HG02588 (cell line): ENCODE measurements at regions not wholly inside any gene's neighbourhood (a gene's known extent, or its start where the extent isn't known, plus 50 kb on each side); places are given as distances from the start of the nearest gene placed in this dataset.
A peak's percentile ranks its signal among the peaks of the same experiment; 100 is the strongest.

Experiments used
- ATAC-seq: cut with Tn5 transposase; IDR thresholded peaks from one replicate; pipeline ENCODE4 v1.9.1; 2021; ENCODE audit warnings: mild to moderate bottlenecking, moderate library complexity; ENCODE audit not compliant: unreplicated experiment

DNA sequence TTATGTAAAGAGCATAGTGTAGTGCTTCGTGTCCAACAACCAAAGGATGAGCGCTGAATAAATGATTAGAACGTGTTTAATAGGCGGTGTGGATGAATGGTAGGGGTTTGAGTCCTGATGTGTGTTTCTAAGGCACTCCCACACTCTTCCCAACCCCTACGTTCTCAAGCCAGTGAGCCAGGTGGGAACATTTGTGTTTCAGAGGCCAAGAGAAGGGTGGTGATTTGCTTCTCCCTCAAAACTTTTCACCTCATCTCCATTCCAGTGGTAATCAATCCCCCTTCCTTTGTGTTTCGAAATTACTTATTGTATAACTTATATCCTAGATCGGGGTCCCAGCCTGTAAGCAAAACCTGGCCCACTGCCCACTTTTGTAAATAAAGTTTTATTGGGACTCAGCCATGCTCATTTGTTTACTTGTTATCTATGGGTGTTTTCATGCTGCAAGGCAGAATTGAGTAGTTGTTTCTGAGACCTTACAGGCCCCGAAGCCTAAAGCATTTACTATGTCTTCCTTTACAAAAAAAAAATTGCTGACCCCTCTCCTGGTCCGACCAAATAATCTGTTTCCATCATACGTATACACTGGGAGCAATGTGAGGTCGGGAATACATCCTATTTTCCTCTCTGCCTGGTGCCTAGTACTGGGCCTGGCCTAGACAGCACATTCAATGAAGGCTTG is 150.8 kb upstream of the MYCN start:
- no peak for ATAC-seq

DNA sequence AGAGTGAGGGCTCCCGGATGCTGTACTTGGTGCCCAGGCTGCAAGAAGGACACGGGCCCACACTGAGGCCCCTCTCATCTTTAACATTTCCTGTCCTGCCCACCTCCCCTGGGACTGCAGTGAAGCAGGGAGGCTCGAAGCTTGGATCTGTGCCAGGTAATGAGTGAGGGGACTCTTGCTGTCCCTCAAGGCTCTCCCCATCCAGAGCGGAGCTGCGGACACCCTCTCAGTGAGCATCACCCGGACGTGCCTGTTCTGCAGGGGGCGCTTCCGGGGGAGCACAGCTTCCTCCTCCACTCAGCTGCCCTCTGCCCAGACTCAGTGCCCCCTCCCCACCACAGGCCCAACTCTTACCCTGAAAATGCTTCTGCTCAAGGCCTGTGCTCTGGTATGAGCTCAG is 150.0 kb upstream of the MYCN start:
- ATAC-seq, result no peak

DNA sequence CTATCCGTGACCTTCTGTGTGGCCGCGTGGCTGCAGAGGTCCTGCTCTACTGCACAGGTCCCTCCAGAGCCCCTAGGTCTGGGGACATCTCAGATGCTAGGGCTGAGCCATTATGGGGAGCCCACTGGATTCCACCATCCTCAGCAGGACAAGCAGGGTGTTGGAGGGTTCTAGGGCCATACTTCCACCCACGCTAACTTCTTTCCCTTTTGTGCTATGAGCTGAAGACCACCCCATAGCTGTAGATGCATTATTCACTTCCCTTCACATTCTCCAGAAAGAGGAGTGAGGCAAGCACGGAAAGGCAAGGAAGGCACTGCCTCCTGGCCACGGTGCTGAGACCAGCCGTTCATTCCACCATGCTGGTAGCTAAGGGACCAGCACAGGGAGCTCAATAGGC is 149.5 kb upstream of the MYCN start:
- no peak for ATAC-seq

DNA sequence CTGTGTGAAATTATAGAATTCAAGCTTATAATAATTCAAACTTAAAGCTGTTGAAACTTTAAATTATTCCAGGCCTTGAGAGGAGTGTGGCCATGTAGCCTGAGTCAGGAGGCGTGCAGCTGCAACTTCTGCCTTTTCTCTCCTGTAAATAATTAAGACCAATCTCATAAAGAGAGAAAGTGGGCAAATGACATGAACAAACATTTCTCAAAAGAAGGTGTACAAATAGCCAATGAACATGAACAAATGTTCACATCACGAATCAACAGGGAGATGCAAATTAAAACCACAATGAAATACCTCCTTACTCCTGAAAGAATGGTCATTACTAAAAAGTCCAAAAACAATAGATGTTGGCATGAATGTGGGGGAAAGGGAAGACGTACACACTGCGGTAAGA is 149.1 kb upstream of the MYCN start:
- no peak for ATAC-seq

DNA sequence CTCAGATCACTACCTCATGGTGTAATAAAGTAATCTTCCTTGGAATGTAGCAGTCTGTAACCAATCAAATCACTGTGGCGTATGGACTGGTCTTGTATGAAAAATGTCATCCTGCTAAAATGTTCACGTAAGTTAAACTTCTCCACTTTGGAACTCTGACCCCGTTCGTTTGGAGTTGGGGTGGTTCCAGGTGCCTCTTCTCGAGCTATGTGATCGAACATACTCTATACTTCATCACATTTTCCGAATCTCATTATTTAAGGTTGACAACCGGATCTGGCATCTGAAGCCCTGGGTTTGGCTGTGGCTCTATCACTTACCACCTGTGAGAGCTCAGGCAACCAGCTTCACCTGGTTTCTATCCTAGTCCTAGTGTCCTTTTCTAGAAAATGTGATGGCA is 148.0 kb upstream of the MYCN start:
- no peak for ATAC-seq

DNA sequence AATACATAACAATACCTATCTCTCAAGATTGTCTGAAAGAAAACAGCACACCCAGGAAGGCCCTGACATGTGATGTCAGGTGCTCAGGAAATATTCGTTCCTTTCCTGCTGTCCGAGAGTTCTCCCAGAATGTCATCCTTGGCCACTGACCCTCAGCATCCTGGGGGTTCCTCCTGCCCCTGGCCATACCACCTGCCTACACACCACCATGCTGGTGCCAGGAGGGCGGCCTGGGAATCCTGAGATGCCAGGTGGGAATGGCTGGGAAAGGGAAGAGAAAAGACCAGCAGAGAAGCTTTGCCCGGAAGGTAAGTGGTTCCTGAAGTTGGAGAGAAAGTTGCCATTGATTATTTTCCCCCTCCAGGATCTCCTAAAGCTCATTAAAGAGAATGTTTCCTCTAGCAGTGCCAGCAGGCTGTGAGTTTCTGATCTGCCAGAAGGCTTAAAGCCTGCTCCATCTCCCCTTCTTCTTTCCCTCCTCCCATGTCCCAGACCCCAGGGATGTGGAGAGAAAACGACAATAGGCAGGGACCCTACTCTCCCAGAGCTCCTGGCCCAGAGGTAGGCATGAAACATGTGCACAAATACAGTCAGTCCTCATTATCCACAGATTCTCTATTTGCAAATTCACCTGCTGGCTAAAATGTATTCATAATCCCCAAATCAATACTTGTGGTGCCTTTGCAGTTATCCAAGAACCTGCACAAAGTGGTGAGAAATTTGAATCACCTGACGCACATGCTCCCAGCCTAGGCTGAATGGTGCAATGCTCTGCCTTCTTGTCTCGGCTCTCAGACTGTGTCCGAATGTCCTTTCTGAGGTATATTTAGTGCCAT is 147.1 kb upstream of the MYCN start:
- no peak for ATAC-seq

DNA sequence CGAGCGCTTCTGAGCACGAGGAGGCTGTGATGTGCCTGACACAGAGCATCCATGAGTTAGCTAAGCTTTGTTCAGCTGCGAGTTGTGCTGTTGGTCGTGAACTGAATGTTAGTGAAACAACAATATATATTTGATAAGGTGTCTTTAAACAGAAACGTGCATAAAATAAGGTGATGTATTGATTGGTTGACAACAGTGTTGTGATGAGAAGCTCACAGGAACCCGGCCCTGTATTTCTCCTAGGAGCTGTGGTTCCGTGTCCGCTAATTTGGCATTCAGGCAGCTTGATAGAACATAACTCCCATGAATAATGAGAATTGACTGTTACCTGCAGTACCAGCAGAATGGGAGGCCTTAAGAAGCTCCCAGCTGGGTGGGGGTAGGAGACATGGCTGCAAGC is 146.4 kb upstream of the MYCN start:
- ATAC-seq, result no peak

DNA sequence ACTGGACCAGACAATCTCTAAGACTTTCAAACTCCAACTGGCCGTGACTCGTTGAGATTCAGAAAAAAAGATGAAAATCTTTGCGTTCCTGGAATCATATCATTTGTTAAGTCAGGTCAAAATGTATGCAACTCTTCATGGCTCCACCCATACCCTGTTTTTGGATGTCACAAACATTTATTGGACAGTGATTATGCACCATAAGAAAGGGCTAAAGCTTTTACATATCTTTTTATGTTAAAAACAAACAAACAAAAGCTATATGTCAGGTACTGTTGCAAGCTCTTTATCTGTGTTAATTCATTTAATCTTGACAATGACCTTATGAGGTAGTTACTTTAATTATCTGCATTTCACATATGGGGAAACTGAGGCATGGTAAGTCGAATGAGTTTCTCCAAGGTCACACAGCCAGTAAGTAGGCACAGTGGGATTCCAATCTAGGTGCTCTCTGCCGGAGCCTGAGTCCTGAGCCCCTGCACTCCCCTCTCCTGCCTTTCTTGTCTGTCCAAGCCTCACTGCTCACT is 145.7 kb upstream of the MYCN start:
- ATAC-seq, result no peak

DNA sequence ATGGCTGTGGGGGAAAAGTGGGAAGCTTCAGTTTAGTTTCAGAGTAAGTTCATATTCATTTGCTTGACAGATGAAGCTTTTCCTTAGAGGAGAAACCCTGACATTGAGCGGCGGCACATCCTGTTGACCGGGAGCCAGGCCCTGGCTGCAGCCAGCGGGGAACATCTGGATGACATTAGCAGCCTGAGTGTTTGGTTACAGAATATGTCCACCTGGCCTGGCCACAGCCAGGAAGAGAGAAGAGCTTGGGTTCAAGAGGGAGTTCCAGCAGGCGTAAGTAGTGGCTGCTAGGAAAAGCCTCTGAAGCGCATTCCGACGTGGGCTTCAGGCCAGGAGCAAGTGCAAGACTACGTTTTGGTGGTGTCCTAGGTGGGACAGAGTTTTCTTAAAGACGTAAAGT is 144.9 kb upstream of the MYCN start:
- no peak for ATAC-seq

DNA sequence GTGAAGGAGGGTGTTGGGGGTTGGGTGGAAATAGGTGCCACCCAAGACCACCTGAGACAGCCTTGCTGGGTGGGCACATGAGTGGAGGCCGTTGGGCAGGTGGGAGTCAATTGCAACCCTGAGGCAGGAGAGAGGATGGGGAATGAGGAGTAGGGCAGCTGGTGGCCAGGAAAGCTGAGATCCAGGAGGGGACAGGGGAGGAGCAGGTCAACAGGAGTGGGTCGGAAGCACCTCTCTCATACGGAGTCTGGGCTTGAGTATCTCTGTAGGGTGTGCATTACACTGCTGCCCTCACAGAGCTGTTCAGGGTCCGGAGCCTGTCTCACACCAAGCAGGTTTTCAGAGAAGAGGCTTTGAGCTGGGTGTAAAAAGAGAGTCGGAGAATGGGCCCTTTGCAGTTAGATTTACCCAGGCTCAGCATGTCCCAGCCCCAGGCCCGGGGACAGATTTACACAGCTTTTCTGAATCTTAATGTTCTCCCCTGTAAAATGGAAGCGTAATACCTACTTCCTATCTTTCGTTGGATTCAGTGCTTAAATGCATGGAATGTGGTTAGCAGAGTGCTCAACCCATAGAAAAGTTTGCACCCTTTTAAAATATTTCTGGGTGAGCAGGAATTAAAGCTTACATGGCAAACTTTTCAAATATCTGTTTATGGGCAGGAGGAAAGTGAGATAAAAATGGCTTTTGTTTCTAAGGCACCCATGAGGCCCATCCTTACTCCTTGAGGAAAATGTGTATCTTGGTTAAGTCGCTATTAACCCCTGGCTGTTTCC is 144.0 kb upstream of the MYCN start:
- no peak for ATAC-seq

DNA sequence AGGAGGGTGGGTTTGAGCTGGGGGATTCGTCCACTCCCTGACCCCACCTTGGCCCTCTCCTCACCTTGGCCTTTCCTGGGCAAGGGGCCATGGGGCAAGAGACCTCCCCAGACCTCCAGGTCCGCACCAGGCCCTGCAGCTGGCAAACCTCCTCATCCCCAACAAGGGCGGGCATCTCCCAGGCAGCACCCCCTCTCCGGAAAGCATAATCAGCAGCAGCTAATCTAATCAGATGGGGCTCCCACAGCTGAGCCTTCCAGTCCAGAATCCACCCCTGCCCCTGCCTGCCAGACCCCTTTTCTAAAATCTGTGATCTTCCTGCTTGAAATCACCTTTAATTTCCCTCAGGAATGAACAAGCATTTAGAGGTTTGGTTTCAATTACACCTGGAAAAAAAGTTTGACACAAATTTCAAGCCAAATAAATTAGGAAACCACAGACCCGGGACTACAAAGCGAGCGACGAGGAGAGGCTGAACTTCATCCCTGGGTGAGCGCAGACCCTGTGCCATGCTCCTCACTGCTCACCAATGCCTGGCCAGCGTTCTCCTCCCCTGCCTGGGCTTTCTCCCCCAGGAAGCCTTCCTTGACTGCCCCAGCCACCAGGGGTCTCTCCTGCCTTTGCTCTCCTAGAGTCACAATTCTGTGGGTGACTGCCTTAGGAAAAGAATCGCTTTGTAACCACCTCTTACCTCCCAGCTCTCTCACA is 143.0 kb upstream of the MYCN start:
- no peak for ATAC-seq

DNA sequence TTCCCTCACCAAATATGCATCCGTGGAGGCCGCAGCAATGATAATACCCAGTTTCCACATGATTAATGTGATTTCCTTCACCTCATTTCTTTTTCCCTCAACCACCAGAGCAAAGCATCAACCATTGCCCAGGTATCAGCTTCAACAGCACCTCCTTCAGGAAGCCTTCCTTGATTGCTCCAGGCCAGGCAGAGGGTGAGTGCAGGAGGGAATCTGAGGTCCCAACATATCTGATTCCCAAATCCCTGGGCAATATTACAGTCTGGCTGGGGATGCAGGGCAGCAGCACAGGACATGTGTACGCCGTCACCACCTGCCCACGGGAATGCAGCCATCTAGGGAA is 142.4 kb upstream of the MYCN start:
- ATAC-seq, result no peak

DNA sequence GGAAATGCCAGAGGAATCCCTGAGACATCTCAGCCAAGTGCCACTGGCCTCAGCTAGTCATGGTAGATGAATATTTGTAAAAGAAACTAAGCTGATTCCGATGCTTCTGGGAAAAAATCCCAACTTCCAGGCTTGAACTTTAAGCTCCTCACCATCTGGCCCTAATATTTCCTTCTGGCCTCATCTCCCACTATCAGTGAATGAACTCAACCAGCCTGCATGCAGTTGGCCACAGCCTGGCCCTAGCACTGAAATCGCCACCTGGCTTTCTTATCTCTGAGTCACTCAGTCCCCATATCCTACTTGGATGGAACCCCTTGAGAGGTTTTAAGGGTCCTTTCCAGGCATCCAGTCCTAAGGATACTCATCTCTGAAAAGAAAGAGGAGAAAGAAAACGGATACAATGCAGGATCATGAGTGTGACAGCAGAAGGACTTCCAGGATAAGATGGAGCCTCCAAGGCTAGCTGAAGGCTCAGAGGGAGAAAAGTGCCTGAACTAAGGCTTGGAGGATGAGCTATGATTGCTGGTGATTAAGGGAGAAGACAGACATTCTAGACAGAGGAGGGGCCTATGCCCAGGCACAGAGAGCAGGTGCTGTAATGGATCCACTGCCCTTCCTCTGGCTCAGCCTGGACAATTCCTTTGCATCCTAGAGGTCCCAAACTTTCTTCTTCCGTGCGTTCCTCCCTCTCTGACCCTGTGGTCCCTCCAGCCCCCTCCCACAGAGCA is 141.5 kb upstream of the MYCN start:
- ATAC-seq, result no peak

DNA sequence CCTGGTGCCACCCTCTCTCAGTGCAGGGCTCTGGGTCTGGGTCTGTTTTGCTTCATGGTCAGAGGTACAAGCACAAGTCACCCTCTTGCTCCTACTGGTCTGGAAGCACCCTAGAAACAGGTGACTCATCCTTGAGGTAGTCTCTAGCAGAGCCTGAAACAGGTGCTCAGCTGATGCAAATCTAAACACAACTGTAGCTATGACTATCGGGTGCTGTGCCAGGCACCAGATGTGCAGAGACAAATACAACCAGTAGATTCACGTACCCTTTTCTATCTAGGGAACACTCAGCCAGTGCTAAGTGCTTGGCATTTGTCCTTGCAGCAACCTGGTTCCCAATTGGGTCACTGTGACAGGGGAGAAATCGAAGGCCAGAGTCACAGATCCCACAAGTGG is 140.9 kb upstream of the MYCN start:
- peak; percentile 57 for ATAC-seq

DNA sequence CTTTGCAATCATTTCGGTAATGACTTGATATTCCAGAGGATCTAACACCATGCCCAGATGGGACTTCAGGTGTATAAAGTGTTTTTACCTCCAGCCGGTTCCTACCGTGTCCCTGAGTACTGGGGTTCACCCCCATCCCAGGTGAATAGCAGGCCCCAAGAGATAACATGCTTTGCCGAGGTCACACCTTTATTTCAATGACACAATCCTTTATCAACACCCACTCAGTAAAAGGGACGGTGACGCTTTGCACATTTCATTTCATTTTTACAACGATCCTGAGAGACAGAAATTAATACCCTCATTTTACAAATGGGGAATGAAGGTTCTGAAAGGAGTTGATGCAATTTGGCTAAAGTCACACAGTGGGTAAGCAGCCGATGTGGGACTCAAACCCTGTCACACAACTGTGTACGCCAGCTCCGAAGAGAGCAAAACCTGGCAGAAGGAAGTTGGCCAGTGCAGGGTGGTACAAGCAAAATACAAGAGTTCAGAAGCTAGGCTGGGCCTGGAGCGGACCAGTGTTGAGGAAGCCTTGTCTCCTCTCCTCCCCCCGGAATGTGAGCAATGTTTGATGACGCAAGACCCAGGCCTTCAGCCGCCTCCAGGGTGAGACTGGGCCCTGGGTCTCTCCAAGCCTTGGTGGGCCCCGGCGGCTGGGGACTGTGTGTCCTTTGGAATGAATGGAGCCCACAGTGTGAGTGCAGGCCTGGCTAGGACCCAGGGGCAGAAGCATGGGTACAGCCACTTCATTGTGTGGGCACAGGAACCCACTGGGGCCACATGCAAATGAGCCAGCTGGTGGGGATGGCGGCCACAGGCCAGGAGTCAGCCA is 139.6 kb upstream of the MYCN start:
- no peak for ATAC-seq

DNA sequence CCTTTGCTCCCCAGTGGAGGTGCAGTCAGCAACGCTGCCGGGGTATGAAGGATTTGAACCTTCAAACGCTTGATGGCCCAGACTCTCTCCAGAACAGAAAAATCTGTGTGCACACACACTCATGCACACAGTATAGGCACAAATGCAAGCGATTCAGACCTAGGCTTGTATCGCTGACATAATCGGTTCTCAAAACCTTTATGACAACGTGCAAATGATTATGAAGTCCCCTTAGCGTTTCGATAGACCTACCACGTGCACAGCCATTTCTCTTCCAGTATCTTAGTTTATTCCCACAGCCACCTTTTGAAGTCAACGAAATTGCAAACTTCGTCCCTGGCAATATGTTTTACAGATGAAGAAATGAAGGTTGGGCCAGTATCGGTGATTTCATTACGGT is 138.9 kb upstream of the MYCN start:
- ATAC-seq, result no peak

DNA sequence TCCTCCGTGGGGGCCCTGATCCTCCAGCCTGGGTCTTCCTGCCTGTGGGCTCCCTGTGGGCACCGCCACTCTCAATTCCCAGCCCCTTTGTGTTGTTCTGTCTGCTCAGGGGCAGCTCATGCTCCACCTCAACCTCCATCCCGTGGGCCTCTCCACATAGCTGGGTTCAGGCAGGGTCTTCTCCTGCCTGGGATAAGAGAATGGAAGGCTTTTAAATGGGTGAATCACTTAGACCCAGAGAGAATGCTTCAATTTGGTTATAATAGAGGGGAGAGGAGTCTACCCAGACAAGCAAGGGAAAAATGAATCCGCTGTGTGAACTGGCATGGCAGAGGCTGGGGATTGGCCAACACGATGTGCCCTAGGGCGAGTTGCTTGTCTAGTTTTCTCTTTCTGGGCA is 138.4 kb upstream of the MYCN start:
- no peak for ATAC-seq

DNA sequence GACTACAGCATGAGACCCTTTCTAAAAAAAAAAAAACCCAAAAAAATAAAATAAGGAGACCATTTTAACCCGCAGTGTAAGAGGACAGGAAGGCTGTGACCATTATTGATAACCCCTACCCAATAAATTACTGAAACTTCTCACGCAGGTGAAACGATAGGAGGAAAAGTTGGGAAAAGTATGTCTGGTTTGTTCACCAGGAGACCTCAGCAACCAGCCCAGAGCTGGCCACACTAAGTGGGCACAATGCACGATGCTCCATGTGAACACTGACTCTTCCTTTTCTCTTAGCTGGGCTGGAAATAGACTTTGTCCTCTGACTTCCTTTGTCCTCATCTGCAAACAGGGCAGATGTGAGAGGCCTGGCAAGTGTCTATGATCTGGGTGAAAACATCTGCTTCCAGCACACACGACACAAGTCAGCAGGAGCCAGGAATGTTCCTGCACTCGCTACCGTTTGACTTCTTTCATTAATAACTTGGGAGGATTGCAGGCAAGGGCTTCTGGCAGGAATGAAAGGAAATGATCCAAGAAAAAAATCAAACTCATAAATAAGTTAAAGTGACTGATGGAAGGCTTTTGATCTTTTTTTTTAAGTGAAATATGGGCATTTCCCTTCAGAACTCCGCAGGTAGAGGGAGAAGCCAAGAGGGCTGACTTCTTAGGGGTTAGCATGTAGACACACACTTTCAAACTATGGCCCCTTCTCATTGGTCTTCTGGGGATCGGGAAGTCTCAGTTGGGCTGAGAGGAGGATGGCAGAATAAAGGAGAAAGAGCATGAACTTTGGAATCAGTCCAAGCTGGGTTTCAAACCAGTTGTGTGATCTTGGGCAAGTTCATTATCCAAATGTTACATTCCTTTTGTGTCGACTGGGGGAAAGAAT is 137.4 kb upstream of the MYCN start:
- ATAC-seq, result no peak
